A172 (cell line): ENCODE measurements at regions not wholly inside any gene's neighbourhood (a gene's known extent, or its start where the extent isn't known, plus 50 kb on each side); places are given as distances from the start of the nearest gene placed in this dataset.
"Not testable (repeated sequence)": the region's sequence is repeated elsewhere in the genome, so short reads cannot be mapped to it uniquely, and the experiment has no call there.

Experiments used
- DNase-seq: peaks from one replicate; pipeline ENCODE4 v3.0.0-alpha.2; 2015; ENCODE audit warnings: low spot score

GRCh38 chr19:32038021-32038920 lies 307.1 kb upstream of the ZNF507 start:
- DNase-seq = no peak

GRCh38 chr19:32038961-32039360 lies 306.4 kb upstream of the ZNF507 start:
- DNase-seq = no peak

DNA sequence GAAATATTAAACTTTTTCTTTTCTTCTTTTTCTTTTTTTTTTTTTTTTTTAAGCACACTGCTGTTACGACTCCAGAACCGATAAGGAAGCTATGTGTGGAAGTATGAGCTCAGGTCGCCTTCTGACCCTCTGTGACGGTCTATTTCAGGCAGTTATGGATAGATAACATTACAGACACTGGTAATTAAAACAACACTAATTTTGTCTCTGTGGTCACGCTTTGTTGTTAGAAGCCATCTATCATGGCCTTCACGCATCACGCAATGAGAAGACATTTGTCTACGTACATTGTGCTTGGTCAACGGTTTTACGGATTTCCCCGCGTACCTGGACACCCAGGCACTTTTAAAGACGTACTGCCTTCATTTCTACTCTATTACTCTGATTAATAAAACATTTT lies 306.0 kb upstream of the ZNF507 start:
- no peak for DNase-seq

DNA sequence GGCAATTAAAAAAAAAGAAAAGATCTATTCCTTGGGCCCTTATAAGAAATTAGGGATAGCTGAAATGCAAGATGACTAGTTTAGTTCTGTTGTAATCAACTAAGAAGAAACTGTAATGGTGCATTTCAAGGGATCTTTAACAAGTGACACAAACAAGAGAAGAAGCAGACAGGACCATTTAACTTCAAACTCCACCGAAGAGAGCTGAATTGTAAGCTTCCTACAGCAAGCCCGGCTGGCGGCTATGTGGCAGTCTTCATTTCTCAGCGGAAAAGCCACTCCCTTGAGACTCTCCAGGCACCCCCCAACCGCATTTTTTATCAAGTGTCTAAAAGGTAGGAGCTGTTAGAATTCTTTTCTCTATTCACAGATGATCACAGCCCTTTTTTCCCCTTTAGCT lies 305.2 kb upstream of the ZNF507 start:
- DNase-seq = no peak

GRCh38 chr19:32041681-32042292 lies 303.6 kb upstream of the ZNF507 start:
- peak; percentile 19 for DNase-seq

GRCh38 chr19:32047788-32048187 lies 297.6 kb upstream of the ZNF507 start:
- no peak for DNase-seq

GRCh38 chr19:32053376-32053775 lies 292.0 kb upstream of the ZNF507 start:
- no peak for DNase-seq

DNA sequence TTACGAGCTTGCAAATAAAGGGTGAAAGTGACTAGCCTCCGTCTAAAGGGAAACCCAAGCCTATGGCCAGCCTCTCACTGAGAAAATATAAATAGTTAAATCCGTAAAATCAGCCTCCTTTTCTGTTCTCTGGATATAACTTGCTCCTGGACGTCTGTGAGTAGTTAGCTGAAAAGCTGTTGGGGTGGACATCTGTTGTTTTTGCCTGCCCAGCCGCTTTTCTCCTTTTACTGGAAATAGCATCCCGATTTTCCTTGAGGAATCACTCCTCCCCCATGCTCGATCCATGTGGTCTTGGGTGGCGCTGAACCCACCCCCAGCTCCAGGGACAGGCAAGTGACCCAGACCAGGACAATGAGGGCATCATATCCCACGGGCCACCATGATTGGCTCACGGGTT lies 291.5 kb upstream of the ZNF507 start:
- no peak for DNase-seq

DNA sequence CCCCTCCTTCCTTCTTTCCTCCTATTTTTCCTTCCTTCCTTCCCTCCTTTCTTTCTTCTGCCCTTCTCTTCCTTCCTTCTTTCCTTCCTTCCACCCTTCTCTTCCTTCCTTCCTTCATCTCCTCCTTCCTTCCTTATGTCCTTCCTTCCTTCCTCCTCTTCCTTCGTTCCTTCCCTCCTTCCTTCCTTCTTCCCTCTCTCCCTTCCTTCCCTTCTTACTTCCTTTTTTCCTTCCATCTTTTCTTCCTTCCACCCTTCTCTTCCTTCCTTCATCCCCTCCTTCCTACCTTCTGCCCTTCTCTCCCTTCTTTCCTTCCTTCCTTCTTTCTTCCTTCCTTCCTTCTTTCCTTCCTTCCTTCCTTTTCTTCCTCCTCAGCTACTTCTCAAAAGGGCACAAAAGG lies 287.3 kb upstream of the ZNF507 start:
- no peak for DNase-seq

GRCh38 chr19:32061315-32061714 lies 284.1 kb upstream of the ZNF507 start:
- peak; percentile 49 for DNase-seq

DNA sequence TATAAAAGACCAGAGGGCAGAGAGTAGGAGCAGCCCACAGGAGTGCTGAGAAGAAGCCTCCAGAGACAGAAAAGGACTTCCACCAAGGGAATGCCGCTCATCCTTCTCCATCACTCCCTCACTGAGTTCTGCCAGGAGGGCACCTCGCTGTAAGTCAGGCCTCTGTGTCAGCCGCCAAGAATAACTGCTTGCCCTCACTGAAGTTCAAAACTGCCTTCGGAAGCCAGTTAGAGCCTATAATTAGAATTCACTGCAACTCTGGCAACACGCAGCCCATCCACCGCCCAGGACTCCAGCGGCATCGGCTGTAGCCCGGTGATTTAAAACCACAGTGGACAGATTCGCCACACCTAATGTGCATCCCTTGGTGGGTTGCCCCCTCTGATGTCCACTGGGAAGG lies 281.8 kb upstream of the ZNF507 start:
- no peak for DNase-seq

DNA sequence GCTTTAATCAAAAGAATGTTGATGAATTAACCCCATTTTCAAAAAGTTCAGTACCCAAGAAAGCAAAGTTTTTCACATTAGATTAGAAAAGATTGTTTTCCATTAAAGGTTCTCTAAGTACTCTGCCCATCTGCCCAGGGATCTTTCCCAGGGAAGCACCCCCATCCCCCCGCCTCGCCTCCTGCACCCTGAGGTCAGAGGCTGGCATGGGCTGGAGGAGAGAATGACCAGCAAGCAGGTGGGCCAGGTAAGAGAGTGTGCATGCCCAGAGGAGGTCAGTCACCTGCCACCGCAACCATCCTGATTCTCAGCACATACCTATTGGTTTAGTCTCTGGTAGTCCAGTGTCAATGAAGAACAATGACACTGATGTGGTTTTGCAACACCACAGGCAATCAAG lies 279.4 kb upstream of the ZNF507 start:
- no peak for DNase-seq

GRCh38 chr19:32067685-32068084 lies 277.7 kb upstream of the ZNF507 start:
- no peak for DNase-seq

DNA sequence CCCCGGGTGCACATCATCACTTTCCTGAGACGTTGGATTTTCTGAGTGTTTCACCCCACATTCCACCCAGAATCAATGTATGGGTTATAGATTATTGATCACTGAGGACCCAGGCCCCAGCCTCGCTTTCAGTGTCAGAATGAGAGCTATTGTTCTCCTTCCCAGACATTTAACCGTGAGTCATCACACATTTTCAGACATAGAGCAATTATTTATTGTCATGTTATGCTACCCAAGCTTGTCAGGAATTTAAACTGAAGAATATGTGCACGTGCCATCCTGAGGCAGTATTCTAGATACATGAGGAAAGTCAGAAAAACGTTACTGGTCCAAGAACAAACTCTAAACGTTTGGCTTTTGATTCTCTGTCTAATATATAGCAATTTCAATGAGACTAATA lies 276.6 kb upstream of the ZNF507 start:
- DNase-seq = peak; percentile 21

- DNase-seq = no peak
Observed at GRCh38 chr19:32070101-32070500, 275.3 kb upstream of the ZNF507 start.

DNA sequence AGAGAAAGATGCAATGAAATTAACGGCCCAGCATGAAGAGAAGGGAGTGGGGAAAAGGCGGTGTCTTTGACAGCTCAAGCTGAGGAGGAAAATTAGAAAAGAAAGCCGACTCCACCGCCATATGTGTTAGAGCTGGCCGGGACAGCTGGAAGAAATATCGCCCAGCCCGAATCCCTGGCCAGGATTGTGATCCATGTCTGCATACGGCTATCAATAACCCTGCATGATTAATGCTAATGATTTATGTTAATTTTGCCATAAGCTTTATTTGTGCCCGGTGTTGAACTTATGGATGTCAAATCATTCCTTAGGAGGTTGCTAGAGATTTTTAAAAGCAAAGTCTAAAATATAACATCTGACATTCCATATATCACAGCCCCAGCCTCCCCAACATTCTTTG lies 263.4 kb upstream of the ZNF507 start:
- no peak for DNase-seq

DNA sequence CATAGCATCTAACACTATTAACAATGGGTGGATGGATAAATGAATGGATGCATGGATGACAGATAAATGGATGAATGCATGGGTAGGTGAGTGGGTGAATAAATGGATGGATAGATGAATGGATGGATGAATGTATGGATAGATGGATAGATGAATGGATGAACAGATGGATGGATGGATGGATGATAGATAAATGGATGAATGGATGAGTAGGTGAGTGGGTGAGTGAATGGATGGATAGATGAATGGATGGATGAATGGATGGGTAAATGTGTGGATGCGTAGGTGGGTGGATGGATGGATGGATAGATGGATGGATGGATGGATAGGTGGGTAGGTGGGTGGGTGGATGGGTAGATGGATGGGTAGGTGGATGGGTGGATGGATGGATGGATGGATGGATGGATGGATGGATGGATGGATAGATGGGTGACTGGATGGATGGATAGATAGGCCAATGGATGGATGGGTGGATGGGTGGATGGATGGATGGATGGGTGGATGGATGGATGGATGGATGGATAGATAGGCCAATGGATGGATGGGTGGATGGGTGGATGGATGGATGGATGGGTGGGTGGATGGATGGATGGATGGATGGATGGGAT lies 260.6 kb upstream of the ZNF507 start:
- DNase-seq = not testable (repeated sequence)

- DNase-seq = no peak
Observed at GRCh38 chr19:32091241-32091640, 254.2 kb upstream of the ZNF507 start.

DNA sequence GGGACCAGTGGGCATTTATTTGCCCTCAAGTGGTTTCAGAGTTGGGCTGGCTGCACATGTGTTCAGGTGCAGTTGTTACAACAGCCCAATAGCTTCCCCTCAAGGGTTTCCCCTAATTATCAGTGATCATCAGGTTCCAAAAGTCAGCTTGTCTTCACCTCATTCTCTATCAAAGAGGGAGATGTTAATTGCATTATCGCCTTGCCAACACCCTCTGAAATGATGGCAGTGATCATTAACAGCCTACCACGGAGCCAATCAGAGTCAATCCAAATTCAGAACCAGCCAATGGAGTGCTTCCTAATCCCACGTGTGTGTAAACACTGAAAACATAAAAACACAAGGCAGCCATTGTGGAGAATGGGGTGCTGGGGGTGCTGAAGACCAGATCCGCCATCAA lies 248.4 kb upstream of the ZNF507 start:
- no peak for DNase-seq

DNA sequence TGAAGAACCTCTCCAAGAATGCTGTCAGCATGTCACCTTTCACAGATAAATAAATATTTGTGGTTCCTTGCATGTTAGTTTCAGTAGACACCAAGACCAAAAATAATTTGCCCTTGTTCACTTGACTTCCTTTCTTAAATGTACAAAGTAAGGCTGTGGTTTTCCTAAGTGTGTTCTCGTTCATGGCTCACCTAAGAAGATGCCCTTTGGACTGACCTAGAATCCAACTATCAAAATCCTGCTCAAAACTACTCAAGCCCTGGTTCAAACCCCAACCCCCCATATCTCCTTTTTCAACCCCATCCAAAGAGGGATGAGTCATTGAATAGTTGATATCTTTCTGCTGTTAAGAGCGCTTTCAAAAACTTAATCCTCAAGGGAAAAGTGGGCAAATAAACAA lies 247.8 kb upstream of the ZNF507 start:
- DNase-seq = no peak

GRCh38 chr19:32098968-32099367 lies 246.4 kb upstream of the ZNF507 start:
- no peak for DNase-seq

DNA sequence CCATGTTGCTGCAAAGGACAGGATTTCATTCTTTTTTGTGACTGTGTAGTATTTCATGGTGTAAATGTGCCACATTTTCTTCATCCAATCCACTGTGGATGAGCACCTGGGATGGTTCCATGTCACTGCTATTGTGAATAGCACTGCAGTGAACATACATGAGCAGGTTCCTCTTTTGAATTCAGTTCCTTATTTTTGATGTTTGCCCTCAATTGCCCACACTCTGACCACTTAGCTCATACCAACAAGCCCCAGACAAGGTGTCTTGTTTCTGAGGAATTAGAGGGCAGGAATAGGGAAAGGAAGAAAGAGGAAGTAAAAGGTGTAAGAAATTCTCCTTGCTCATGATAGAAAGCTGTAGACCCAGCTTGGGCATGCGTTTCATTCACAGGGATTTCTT lies 244.2 kb upstream of the ZNF507 start:
- DNase-seq = no peak

GRCh38 chr19:32103541-32103940 lies 241.9 kb upstream of the ZNF507 start:
- no peak for DNase-seq
